K562 (cell line): ENCODE measurements at regions not wholly inside any gene's neighbourhood (a gene's known extent, or its start where the extent isn't known, plus 50 kb on each side); places are given as distances from the start of the nearest gene placed in this dataset.

Experiments used
- CBX1 ChIP-seq: sonication (generic); IDR thresholded peaks from 2 replicates; pipeline ENCODE4 v1.6.1; 2016; ENCODE audit warnings: antibody characterized with exemption, low read depth, mild to moderate bottlenecking
- FOXP4 ChIP-seq: sonication (generic); formaldehyde crosslinking; IDR thresholded peaks from 2 replicates; pipeline ENCODE4 v1.8.0; 2022; ENCODE audit warnings: mild to moderate bottlenecking, missing genetic modification reagents, borderline replicate concordance
- HCFC1 ChIP-seq: IDR thresholded peaks from 2 replicates; pipeline ENCODE4 v1.6.1; 2012; ENCODE audit warnings: low read depth, low read length, improper control_type of control experiment
- ILK ChIP-seq: fragments of 450-650 bp; IDR thresholded peaks from 2 replicates; pipeline ENCODE4 v1.6.1; 2016; ENCODE audit warnings: missing genetic modification characterization, low read depth, mild to moderate bottlenecking, missing compliant biosample characterization, moderate library complexity, borderline replicate concordance
- KDM4B ChIP-seq, 2 experiments: fragments of 450-650 bp in 1 of 2; sonication (generic) in 1 of 2; IDR thresholded peaks; 2 replicates each; pipeline ENCODE4 v1.6.1; 2016 to 2017; ENCODE audit warnings: borderline replicate concordance in 2 of 2, antibody characterized with exemption in 1 of 2, low read depth in 1 of 2, mild to moderate bottlenecking in 1 of 2
- LARP7 ChIP-seq: fragments of 450-650 bp; IDR thresholded peaks from 2 replicates; pipeline ENCODE4 v1.6.1; 2016
- NCOA4 ChIP-seq: fragments of 450-650 bp; IDR thresholded peaks from 2 replicates; pipeline ENCODE4 v1.6.1; 2018; ENCODE audit warnings: mild to moderate bottlenecking; ENCODE audit not compliant: partially characterized antibody
- PHF20 ChIP-seq: fragments of 450-650 bp; IDR thresholded peaks from 2 replicates; pipeline ENCODE4 v1.6.1; 2018; ENCODE audit not compliant: partially characterized antibody
- PHF8 ChIP-seq: fragments of 200-600 bp; sonication (generic); IDR thresholded peaks from 2 replicates; pipeline ENCODE4 v1.6.1; 2012; ENCODE audit warnings: mixed run types, mild to moderate bottlenecking, inconsistent platforms, low read length, moderate library complexity, borderline replicate concordance
- POU5F1 ChIP-seq: fragments of 150-350 bp; IDR thresholded peaks from 2 replicates; pipeline ENCODE4 v1.6.1; 2014; ENCODE audit warnings: borderline replicate concordance, low read length, low read depth, mild to moderate bottlenecking; ENCODE audit not compliant: partially characterized antibody
- PRDM10 ChIP-seq: fragments of 450-650 bp; IDR thresholded peaks from 2 replicates; pipeline ENCODE4 v1.6.1; 2018; ENCODE audit not compliant: partially characterized antibody
- RBBP5 ChIP-seq: fragments of 200-600 bp; sonication (generic); IDR thresholded peaks from 2 replicates; pipeline ENCODE4 v1.6.1; 2012; ENCODE audit warnings: borderline replicate concordance, mild to moderate bottlenecking, low read length, control low read depth, inconsistent platforms; ENCODE audit not compliant: insufficient read depth, poor library complexity, severe bottlenecking
- RFX1 ChIP-seq: fragments of 450-650 bp; IDR thresholded peaks from 2 replicates; pipeline ENCODE4 v1.6.1; 2016; ENCODE audit warnings: mild to moderate bottlenecking, moderate library complexity
- SMARCC2 ChIP-seq: fragments of 450-650 bp; IDR thresholded peaks from 2 replicates; pipeline ENCODE4 v1.6.1; 2017; ENCODE audit warnings: antibody characterized with exemption, moderate library complexity, mild to moderate bottlenecking, low read depth
- SRSF7 ChIP-seq: fragments of 200-400 bp; formaldehyde crosslinking; optimal IDR thresholded peaks from 2 replicates; pipeline ENCODE3; 2017; ENCODE audit warnings: mild to moderate bottlenecking, low read depth, low read length
- TAF7 ChIP-seq: fragments of 450-650 bp; IDR thresholded peaks from 2 replicates; pipeline ENCODE4 v1.6.1; 2016; ENCODE audit warnings: missing genetic modification characterization, missing compliant biosample characterization
- TFAP4 ChIP-seq: sonication (generic); formaldehyde crosslinking; IDR thresholded peaks from 2 replicates; pipeline ENCODE4 v1.8.0; 2022; ENCODE audit warnings: missing genetic modification reagents, mild to moderate bottlenecking, moderate library complexity, borderline replicate concordance
- U2AF1 ChIP-seq: fragments of 200-400 bp; formaldehyde crosslinking; optimal IDR thresholded peaks from 2 replicates; pipeline ENCODE3; 2017; ENCODE audit warnings: mild to moderate bottlenecking, low read depth, low read length, moderate library complexity
- ZNF133 ChIP-seq: fragments of 250-450 bp; sonication (Bioruptor Pico); IDR thresholded peaks from 2 replicates; pipeline ENCODE4 v1.4.0; 2020; ENCODE audit warnings: mild to moderate bottlenecking
- ZNF140 ChIP-seq: fragments of 250-450 bp; sonication (Bioruptor Pico); IDR thresholded peaks from 2 replicates; pipeline ENCODE4 v1.8.0; 2021; ENCODE audit warnings: moderate library complexity, mild to moderate bottlenecking, inconsistent platforms
- ZNF239 ChIP-seq: fragments of 250-450 bp; sonication (Bioruptor Pico); IDR thresholded peaks from 2 replicates; pipeline ENCODE4 v1.4.0; 2020; ENCODE audit warnings: mild to moderate bottlenecking
- ZNF24 ChIP-seq: fragments of 450-650 bp; IDR thresholded peaks from 2 replicates; pipeline ENCODE4 v1.6.1; 2016
- ZNF431 ChIP-seq: sonication (generic); formaldehyde crosslinking; IDR thresholded peaks from 2 replicates; pipeline ENCODE4 v1.8.0; 2022; ENCODE audit warnings: mild to moderate bottlenecking, missing genetic modification reagents

- TF ChIP-seq PRDM10 (no peak), RBBP5 (peak; percentile 25), POU5F1 (peak; percentile 50), TFAP4 (CRISPR knock-in tag) (peak; percentile 98), CBX1 (no peak; the same call in none of the 2 replicates), SRSF7 (no peak), PHF8 (peak; percentile 85), U2AF1 (no peak), RFX1 (peak; percentile 96), ZNF239 (CRISPR knock-in tag) (no peak), ZNF24 (no peak), NCOA4 (no peak), LARP7 (no peak), ZNF431 (CRISPR knock-in tag) (no peak; the same call in 1 of the 2 replicates), FOXP4 (CRISPR knock-in tag) (0 out of 2 replicates have a peak, but pooled peaks have one; percentile 33), ILK (tag) (no peak), ZNF140 (CRISPR knock-in tag) (no peak), ZNF133 (CRISPR knock-in tag) (no peak), KDM4B (IDR thresholded peaks at IDR 0.05; ENCODE audit: borderline replicate concordance in 2 of 2, low read depth in 1 of 2) (no peak), TAF7 (tag) (peak; percentile 59), PHF20 (peak; percentile 99), HCFC1 (peak; percentile 93), SMARCC2 (no peak)
Measured at GRCh38 chr1:9428601-9429341, 110.5 kb upstream of the SLC25A33 start (continued).
